Endothelial cell of umbilical vein (primary cell): ENCODE measurements at regions not wholly inside any gene's neighbourhood (a gene's known extent, or its start where the extent isn't known, plus 50 kb on each side); places are given as distances from the start of the nearest gene placed in this dataset.

ENCODE experiments used
- EZH2 ChIP-seq: IDR thresholded peaks from 2 replicates; pipeline ENCODE4 v1.6.1; 2012; ENCODE audit warnings: borderline replicate concordance, low read depth, mild to moderate bottlenecking, moderate library complexity, low read length, inconsistent platforms; ENCODE audit not compliant: severe bottlenecking
- FOS ChIP-seq: IDR thresholded peaks from 2 replicates; pipeline ENCODE4 v1.6.1; 2011; ENCODE audit warnings: mild to moderate bottlenecking, low read length, moderate library complexity, borderline replicate concordance; ENCODE audit not compliant: insufficient read depth
- GATA2 ChIP-seq: IDR thresholded peaks from 2 replicates; pipeline ENCODE4 v1.7.0; 2011; ENCODE audit warnings: low read depth, mild to moderate bottlenecking, moderate library complexity, mixed read lengths, low read length; ENCODE audit not compliant: insufficient read length, insufficient read depth
- JUN ChIP-seq: IDR thresholded peaks from 2 replicates; pipeline ENCODE4 v1.6.1; 2011; ENCODE audit warnings: borderline replicate concordance, low read depth; ENCODE audit not compliant: insufficient read length, insufficient read depth
- MAX ChIP-seq: IDR thresholded peaks from 2 replicates; pipeline ENCODE4 v1.6.1; 2011; ENCODE audit not compliant: insufficient read depth, insufficient read length
- MYC ChIP-seq: IDR thresholded peaks from one replicate; pipeline ENCODE4 v1.6.1; 2011; ENCODE audit warnings: mild to moderate bottlenecking, low read depth, low read length
- POLR2A ChIP-seq: IDR thresholded peaks from 2 replicates; pipeline ENCODE4 v1.6.1; 2012; ENCODE audit warnings: low read depth, mild to moderate bottlenecking, control low read depth, low read length
- POLR2AphosphoS5 ChIP-seq: IDR thresholded peaks from 2 replicates; pipeline ENCODE4 v1.6.1; 2012; ENCODE audit warnings: low read depth, mild to moderate bottlenecking, control low read depth, low read length, moderate library complexity; ENCODE audit not compliant: insufficient read depth
- TF ChIP-seq, protein P1 (sequence below), 2 donors: IDR thresholded peaks; 1 replicate in 1 of 2; 2 replicates in 1 of 2; pipeline ENCODE4 v1.5.1; 2011; ENCODE audit warnings: low read length in 2 of 2, mild to moderate bottlenecking in 2 of 2, moderate library complexity in 2 of 2, control low read depth in 1 of 2, inconsistent platforms in 1 of 2, low read depth in 1 of 2; ENCODE audit not compliant: insufficient read depth in 1 of 2; ENCODE audit errors: extremely low read depth in 1 of 2

GRCh38 chr5:1745796-1746370 lies 53.8 kb downstream of the MRPL36 start:
- TF ChIP-seq, protein P1, sequence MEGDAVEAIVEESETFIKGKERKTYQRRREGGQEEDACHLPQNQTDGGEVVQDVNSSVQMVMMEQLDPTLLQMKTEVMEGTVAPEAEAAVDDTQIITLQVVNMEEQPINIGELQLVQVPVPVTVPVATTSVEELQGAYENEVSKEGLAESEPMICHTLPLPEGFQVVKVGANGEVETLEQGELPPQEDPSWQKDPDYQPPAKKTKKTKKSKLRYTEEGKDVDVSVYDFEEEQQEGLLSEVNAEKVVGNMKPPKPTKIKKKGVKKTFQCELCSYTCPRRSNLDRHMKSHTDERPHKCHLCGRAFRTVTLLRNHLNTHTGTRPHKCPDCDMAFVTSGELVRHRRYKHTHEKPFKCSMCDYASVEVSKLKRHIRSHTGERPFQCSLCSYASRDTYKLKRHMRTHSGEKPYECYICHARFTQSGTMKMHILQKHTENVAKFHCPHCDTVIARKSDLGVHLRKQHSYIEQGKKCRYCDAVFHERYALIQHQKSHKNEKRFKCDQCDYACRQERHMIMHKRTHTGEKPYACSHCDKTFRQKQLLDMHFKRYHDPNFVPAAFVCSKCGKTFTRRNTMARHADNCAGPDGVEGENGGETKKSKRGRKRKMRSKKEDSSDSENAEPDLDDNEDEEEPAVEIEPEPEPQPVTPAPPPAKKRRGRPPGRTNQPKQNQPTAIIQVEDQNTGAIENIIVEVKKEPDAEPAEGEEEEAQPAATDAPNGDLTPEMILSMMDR (IDR thresholded peaks at IDR 0.05; ENCODE audit: extremely low read depth in 1 of 2, insufficient read depth in 1 of 2, low read depth in 1 of 2, low read length in 2 of 2), result no peak
- TF ChIP-seq JUN (no peak), EZH2 (no peak), MAX (no peak), POLR2A (no peak), MYC (no peak), POLR2AphosphoS5 (no peak), FOS (no peak), GATA2 (no peak)
